WTC11 (cell line): ENCODE measurements at regions not wholly inside any gene's neighbourhood (a gene's known extent, or its start where the extent isn't known, plus 50 kb on each side); places are given as distances from the start of the nearest gene placed in this dataset.

ENCODE experiments used
- ATAC-seq: fragments of 200-7000 bp; cut with Tn5 transposase; 2 replicates; pipeline ENCODE4 v1.10.0; 2021; ENCODE audit warnings: mild to moderate bottlenecking, moderate library complexity
- CTCF ChIA-PET: fragments of 300-600 bp; sonication (Branson Sonifier 250); formaldehyde crosslinking; loops from one replicate; lab custom pipeline; 2021; ENCODE audit warnings: antibody characterized with exemption; lab: Charles Lee
- POLR2A ChIA-PET: fragments of 350-600 bp; sonication (Branson Sonifier 250); formaldehyde crosslinking; loops from one replicate; lab custom pipeline; 2021; ENCODE audit warnings: antibody characterized with exemption; lab: Charles Lee
- DNase-seq: peaks from one replicate; pipeline ENCODE4 v3.0.0; 2021; ENCODE audit warnings: low spot score
- H3K27ac Mint-ChIP-seq: 2 replicates; pipeline ENCODE4 v1.8.0; 2021; ENCODE audit warnings: mixed read lengths
- H3K27me3 Mint-ChIP-seq: 2 replicates; pipeline ENCODE4 v1.8.0; 2021; ENCODE audit warnings: low read depth, mild to moderate bottlenecking, moderate library complexity, mixed read lengths
- H3K36me3 Mint-ChIP-seq: 2 replicates; pipeline ENCODE4 v1.8.0; 2021; ENCODE audit warnings: mixed read lengths
- H3K4me1 Mint-ChIP-seq: 2 replicates; pipeline ENCODE4 v1.8.0; 2022; ENCODE audit warnings: mixed read lengths
- H3K4me3 Mint-ChIP-seq: 2 replicates; pipeline ENCODE4 v1.8.0; 2021; ENCODE audit warnings: mild to moderate bottlenecking, moderate library complexity, mixed read lengths
- H3K9me3 Mint-ChIP-seq: 2 replicates; pipeline ENCODE4 v1.8.0; 2021; ENCODE audit warnings: mixed read lengths
- ARID4B ChIP-seq: sonication (generic); formaldehyde crosslinking; IDR thresholded peaks from 2 replicates; pipeline ENCODE4 v1.8.0; 2023; ENCODE audit warnings: missing genetic modification reagents, mild to moderate bottlenecking, borderline replicate concordance
- ATF6 ChIP-seq: sonication (generic); formaldehyde crosslinking; IDR thresholded peaks from 2 replicates; pipeline ENCODE4 v1.8.1; 2023; ENCODE audit warnings: mild to moderate bottlenecking, missing genetic modification reagents
- CBFB ChIP-seq: sonication (generic); formaldehyde crosslinking; IDR thresholded peaks from 2 replicates; pipeline ENCODE4 v1.8.1; 2022; ENCODE audit warnings: mild to moderate bottlenecking, low read depth, missing genetic modification reagents
- CREM ChIP-seq: sonication (generic); formaldehyde crosslinking; IDR thresholded peaks from 2 replicates; pipeline ENCODE4 v1.8.1; 2022; ENCODE audit warnings: mild to moderate bottlenecking, missing genetic modification reagents, moderate library complexity
- E2F1 ChIP-seq: sonication (generic); formaldehyde crosslinking; IDR thresholded peaks from 2 replicates; pipeline ENCODE4 v1.8.0; 2022; ENCODE audit warnings: mild to moderate bottlenecking, missing genetic modification reagents
- JAZF1 ChIP-seq: fragments of 250-450 bp; sonication (Bioruptor Pico); IDR thresholded peaks from 2 replicates; pipeline ENCODE4 v1.9.0; 2021; ENCODE audit warnings: moderate library complexity, mild to moderate bottlenecking, inconsistent platforms
- KAT7 ChIP-seq: sonication (generic); formaldehyde crosslinking; IDR thresholded peaks from 2 replicates; pipeline ENCODE4 v1.8.1; 2023; ENCODE audit warnings: missing genetic modification reagents, mild to moderate bottlenecking, borderline replicate concordance
- NFE2L1 ChIP-seq: sonication (generic); formaldehyde crosslinking; IDR thresholded peaks from 2 replicates; pipeline ENCODE4 v1.8.1; 2023; ENCODE audit warnings: missing genetic modification reagents
- RELA ChIP-seq: sonication (generic); formaldehyde crosslinking; IDR thresholded peaks from 2 replicates; pipeline ENCODE4 v1.8.1; 2022; ENCODE audit warnings: missing genetic modification reagents, mild to moderate bottlenecking, borderline replicate concordance
- RORB ChIP-seq: fragments of 250-450 bp; sonication (Bioruptor Pico); IDR thresholded peaks from 2 replicates; pipeline ENCODE4 v1.9.0; 2021; ENCODE audit warnings: mild to moderate bottlenecking
- TCF7 ChIP-seq: sonication (generic); formaldehyde crosslinking; IDR thresholded peaks from 2 replicates; pipeline ENCODE4 v1.8.0; 2022; ENCODE audit warnings: mild to moderate bottlenecking, low read depth, missing genetic modification reagents, moderate library complexity
- ZNF396 ChIP-seq: fragments of 250-450 bp; sonication (Bioruptor Pico); IDR thresholded peaks from 2 replicates; pipeline ENCODE4 v1.8.0; 2021; ENCODE audit warnings: mild to moderate bottlenecking, moderate library complexity, borderline replicate concordance
- ZNF532 ChIP-seq: fragments of 250-450 bp; sonication (Bioruptor Pico); IDR thresholded peaks from 2 replicates; pipeline ENCODE4 v1.9.0; 2021; ENCODE audit warnings: mild to moderate bottlenecking, borderline replicate concordance
- TF ChIP-seq, protein P1 (sequence below): sonication (generic); formaldehyde crosslinking; IDR thresholded peaks from 2 replicates; pipeline ENCODE4 v1.8.0; 2023; ENCODE audit warnings: missing genetic modification reagents
- TF ChIP-seq, protein P2 (sequence below): fragments of 250-450 bp; sonication (Bioruptor Pico); IDR thresholded peaks from 2 replicates; pipeline ENCODE4 v1.9.0; 2021; ENCODE audit warnings: mild to moderate bottlenecking
- TF ChIP-seq, protein P3 (sequence below): sonication (generic); formaldehyde crosslinking; IDR thresholded peaks from 2 replicates; pipeline ENCODE4 v1.8.0; 2022; ENCODE audit warnings: mild to moderate bottlenecking, missing genetic modification reagents
- TF ChIP-seq, protein P4 (sequence below): sonication (generic); formaldehyde crosslinking; IDR thresholded peaks from 2 replicates; pipeline ENCODE4 v1.8.1; 2022; ENCODE audit warnings: mild to moderate bottlenecking, moderate library complexity, missing genetic modification reagents

DNA sequence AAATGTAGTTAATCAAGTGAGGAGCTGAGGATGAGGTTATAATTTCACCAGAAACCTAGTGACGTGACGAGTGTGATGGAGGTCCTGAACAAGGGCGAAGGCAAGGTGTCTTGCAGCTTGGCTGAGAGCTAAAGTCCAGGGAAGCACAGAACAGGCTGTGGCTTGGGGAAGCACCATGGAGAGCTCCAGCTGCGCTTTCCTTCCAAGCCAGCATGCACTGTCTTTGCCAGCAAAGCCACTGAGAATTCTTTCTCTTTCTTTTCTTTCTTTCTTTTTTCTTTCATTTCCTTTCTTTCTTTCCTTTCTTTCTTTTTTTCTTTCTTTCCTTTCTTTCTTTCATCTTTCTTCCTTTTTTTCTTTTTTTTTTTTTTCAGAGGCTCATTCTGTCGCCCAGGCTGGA lies 239.3 kb downstream of the FBXO15 start (continued):
- TF ChIP-seq, protein P1, sequence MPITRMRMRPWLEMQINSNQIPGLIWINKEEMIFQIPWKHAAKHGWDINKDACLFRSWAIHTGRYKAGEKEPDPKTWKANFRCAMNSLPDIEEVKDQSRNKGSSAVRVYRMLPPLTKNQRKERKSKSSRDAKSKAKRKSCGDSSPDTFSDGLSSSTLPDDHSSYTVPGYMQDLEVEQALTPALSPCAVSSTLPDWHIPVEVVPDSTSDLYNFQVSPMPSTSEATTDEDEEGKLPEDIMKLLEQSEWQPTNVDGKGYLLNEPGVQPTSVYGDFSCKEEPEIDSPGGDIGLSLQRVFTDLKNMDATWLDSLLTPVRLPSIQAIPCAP (CRISPR knock-in tag), result peak; percentile 33; the same call in 1 of the 2 replicates
- TF ChIP-seq RORB (CRISPR knock-in tag) (no peak), KAT7 (no peak)
- TF ChIP-seq, protein P2, sequence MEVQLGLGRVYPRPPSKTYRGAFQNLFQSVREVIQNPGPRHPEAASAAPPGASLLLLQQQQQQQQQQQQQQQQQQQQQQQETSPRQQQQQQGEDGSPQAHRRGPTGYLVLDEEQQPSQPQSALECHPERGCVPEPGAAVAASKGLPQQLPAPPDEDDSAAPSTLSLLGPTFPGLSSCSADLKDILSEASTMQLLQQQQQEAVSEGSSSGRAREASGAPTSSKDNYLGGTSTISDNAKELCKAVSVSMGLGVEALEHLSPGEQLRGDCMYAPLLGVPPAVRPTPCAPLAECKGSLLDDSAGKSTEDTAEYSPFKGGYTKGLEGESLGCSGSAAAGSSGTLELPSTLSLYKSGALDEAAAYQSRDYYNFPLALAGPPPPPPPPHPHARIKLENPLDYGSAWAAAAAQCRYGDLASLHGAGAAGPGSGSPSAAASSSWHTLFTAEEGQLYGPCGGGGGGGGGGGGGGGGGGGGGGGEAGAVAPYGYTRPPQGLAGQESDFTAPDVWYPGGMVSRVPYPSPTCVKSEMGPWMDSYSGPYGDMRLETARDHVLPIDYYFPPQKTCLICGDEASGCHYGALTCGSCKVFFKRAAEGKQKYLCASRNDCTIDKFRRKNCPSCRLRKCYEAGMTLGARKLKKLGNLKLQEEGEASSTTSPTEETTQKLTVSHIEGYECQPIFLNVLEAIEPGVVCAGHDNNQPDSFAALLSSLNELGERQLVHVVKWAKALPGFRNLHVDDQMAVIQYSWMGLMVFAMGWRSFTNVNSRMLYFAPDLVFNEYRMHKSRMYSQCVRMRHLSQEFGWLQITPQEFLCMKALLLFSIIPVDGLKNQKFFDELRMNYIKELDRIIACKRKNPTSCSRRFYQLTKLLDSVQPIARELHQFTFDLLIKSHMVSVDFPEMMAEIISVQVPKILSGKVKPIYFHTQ (CRISPR knock-in tag), result no peak
- TF ChIP-seq, protein P3, sequence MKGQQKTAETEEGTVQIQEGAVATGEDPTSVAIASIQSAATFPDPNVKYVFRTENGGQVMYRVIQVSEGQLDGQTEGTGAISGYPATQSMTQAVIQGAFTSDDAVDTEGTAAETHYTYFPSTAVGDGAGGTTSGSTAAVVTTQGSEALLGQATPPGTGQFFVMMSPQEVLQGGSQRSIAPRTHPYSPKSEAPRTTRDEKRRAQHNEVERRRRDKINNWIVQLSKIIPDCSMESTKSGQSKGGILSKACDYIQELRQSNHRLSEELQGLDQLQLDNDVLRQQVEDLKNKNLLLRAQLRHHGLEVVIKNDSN (CRISPR knock-in tag), result peak; percentile 22; the same call in 1 of the 2 replicates

GRCh38 chr18:73901566-73901965 lies 246.1 kb downstream of the FBXO15 start:
- POLR2A ChIA-PET, result no interaction called here
- no peak for ATAC-seq
- TF ChIP-seq TCF7 (no peak), JAZF1 (CRISPR knock-in tag) (no peak), CREM (CRISPR knock-in tag) (no peak), CBFB (no peak), ZNF396 (CRISPR knock-in tag) (no peak), E2F1 (CRISPR knock-in tag) (no peak), RORB (CRISPR knock-in tag) (no peak), ATF6 (no peak), ARID4B (no peak), NFE2L1 (CRISPR knock-in tag) (no peak), RELA (CRISPR knock-in tag) (no peak), ZNF532 (CRISPR knock-in tag) (no peak)
- TF ChIP-seq, protein P4, sequence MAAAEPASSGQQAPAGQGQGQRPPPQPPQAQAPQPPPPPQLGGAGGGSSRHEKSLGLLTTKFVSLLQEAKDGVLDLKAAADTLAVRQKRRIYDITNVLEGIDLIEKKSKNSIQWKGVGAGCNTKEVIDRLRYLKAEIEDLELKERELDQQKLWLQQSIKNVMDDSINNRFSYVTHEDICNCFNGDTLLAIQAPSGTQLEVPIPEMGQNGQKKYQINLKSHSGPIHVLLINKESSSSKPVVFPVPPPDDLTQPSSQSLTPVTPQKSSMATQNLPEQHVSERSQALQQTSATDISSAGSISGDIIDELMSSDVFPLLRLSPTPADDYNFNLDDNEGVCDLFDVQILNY (CRISPR knock-in tag), result no peak

More at GRCh38 chr18:73901566-73901965, 246.1 kb downstream of the FBXO15 start:
- Mint-ChIP-seq H3K4me1 (peaks cover 4% of the 10 kb centered on the region; the same call in 1 of the 2 replicates), H3K27me3 (peaks cover 30% of the 10 kb centered on the region), H3K4me3 (no peak overlapping the region), H3K27ac (no peak overlapping the region), H3K9me3 (no peaks in the 10 kb centered on the region), H3K36me3 (no peaks in the 10 kb centered on the region)
- no peak for DNase-seq
- CTCF ChIA-PET, result no interaction called here
